Epithelial cell of prostate (primary cell): ENCODE measurements at regions not wholly inside any gene's neighbourhood (a gene's known extent, or its start where the extent isn't known, plus 50 kb on each side); places are given as distances from the start of the nearest gene placed in this dataset.

Source experiments
- DNase-seq: peaks from one replicate; pipeline ENCODE4 v3.0.0-alpha.2; 2011; ENCODE audit warnings: low read depth, low spot score
- H3K27ac ChIP-seq: fragments of 450-650 bp; 2 replicates; pipeline ENCODE4 v1.5.1; 2017; ENCODE audit warnings: mild to moderate bottlenecking

DNA sequence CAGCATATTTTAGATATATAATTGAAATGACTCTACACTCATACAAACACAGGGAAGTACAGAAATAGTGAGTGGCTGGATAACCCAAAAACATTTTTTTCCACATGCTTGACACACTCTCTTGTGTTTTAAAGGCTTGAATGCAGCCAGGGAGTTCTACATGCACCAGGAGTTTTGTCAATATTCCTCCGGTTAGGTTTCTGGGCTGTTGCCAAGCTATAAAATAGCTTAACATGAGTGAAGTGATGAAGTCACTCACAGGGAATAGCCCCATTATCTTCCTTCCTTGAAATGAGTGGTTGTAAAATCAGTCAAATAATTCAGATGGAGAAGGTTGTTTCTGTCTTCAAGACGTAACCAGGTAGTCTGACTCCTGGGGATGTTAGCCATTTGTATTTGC is 582.7 kb downstream of the SLC6A15 start:
- DNase-seq, result no peak
- H3K27ac ChIP-seq, result no peak overlapping the region

DNA sequence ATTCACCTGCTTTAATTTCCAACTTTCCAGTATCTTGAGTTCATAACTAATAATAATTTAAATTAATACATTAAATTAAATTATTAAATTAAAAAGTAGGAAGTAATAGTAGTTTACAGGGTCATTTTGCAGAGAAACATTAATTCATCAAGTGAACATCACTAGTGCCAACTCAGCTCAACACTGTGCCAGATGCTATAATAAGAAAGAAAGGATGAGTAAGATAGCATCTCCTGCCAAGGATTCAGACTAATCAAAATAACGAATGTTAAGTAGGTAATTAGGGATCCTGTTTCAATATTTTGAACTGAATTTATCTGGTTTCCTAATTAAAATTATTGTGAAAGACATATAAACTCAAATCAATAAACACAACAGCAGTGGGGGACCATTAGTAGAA is 596.7 kb downstream of the SLC6A15 start:
- DNase-seq, result no peak
- H3K27ac ChIP-seq, result no peak overlapping the region

GRCh38 chr12:84313323-84313675 is 599.3 kb downstream of the SLC6A15 start:
- DNase-seq, result no peak
- H3K27ac ChIP-seq, result no peak overlapping the region

DNA sequence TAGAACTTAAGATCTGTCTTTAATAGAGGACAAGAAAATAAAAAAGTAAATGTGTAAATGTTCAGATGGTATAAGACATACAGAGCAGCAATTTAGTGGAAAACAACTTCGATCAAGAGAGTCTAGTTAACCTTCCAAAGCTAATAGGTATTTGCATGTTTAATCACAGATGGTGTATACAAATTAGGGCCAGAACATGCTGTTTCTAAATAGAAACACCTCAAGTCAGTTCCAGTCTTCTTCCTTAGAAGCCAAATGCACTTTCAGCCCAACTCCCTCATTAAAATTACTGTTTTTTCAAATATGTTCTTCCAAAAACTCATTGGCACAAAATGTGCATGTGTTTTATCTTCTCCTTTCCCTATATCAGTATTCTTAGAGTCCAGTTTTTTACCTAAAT is 604.4 kb downstream of the SLC6A15 start:
- no peak overlapping the region for H3K27ac ChIP-seq
- DNase-seq, result no peak

DNA sequence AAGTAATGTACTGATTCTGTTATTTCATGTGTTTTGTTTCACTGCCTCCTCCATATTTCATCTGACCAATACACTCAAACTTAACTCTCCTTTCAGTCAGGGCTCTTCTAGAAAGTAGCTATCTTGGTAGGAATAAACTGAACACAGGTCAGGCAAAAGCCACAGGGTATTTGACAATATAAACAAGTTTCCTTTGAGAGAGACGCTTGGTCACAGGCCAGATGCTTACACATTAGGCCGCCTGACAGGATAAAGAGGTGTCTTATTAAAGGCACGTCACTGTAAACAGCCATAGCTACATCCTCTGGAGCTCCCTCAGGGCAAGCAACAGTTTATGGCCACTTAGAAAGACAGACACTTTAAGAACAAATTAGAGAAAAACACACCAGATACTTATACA is 607.5 kb downstream of the SLC6A15 start:
- no peak overlapping the region for H3K27ac ChIP-seq
- no peak for DNase-seq

DNA sequence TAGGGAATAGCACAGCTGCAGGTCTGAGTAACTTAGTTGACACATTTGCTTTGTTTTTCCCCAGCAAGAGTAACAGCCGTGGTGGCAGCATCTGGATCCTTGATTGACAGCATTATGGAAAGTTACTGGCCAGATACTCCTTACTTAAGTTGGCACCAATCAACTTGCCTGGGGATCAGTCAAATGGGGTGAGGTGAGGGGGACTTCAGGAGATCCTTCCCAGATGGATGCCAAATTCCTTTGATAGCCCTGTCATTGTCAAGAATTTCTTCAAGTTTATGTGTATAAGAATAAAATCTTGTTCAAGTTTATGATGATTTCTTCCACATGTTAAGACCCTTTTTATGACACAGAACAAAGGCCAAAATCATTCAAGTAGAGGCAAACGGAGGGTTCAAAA is 618.4 kb downstream of the SLC6A15 start:
- H3K27ac ChIP-seq, result no peak overlapping the region
- DNase-seq, result no peak

DNA sequence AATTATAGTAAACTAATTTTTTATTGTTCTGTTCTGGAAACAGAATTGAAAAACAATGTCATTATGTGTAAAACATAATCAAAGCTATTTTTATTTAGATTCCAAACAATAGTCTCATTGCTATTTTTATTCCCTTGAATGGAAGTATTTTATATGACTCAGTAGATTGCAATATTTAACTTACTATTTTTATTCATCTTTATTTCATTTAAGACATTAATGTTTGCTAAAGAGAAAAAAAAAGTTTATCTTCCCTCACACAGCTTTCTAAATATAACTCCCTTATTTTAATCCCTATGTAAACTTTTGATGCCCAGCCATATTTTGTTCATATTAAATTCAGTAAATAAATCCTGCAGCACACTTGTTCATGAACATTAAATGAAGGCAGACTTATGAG is 622.4 kb downstream of the SLC6A15 start:
- no peak overlapping the region for H3K27ac ChIP-seq
- no peak for DNase-seq

DNA sequence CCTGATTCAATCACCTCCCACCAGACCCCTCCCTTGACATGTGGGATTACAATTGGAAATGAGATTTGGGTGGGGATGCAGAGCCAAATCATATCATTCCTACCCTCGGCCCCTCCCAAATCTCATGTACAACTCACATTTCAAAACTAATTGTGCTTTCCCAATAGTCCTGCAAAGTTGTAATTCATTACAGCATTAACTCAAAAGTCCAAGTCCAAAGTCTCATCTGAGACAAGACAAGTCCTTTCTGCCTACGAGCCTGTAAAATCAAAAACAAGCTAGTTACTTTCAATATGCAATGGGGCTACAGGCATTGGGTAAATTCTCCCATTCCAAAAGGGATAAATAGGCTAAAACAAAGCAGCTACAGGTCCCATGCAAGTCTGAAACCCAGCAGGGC is 634.6 kb downstream of the SLC6A15 start:
- H3K27ac ChIP-seq, result no peak overlapping the region
- no peak for DNase-seq

GRCh38 chr12:84276215-84276614 is 636.4 kb downstream of the SLC6A15 start:
- no peak for DNase-seq
- H3K27ac ChIP-seq, result no peak overlapping the region

GRCh38 chr12:84272324-84272723 is 640.3 kb downstream of the SLC6A15 start:
- no peak overlapping the region for H3K27ac ChIP-seq
- no peak for DNase-seq

GRCh38 chr12:84270470-84271140 is 642.0 kb downstream of the SLC6A15 start:
- DNase-seq, result no peak
- H3K27ac ChIP-seq, result no peak overlapping the region

DNA sequence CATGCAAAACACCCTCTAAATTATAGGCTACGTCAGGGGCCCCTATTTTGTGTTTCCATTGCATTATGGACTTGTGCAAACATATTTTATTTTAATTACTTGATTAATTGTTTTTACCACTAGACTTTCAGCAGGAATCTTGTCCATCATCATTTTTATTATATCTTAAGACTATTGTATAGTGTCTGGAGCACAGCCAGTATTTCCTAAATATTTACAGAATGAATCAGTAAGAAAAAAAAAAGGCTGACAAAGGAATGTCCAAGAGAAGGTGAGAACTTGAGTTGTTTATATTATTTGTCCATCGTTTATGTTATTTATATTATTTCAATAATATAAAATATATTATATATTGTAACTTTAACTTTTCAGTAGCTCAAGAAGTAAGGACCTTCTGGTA is 664.7 kb downstream of the SLC6A15 start:
- no peak for DNase-seq
- no peak overlapping the region for H3K27ac ChIP-seq

DNA sequence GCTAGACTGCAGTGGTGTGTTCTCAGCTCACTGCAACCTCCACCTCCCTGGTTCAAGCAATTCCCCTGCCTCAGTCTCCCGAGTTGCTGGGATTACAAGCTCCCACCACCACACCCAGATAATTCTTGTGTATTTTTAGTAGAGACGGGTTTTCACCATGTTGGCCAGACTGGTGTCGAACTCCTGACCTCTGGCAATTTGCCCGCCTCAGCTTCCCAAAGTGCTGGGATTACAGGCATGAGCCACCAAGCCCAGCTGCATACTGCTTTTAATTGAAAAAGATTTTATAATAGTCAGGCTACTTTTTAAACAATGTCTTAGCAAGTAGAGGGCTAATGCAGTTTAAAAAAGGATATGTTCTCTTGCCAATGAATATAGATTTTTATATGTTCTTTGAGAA is 668.9 kb downstream of the SLC6A15 start:
- DNase-seq, result no peak
- no peak overlapping the region for H3K27ac ChIP-seq

- no peak overlapping the region for H3K27ac ChIP-seq
- no peak for DNase-seq
These were observed 689.8 kb downstream of the SLC6A15 start for GRCh38 chr12:84222841-84223240.

DNA sequence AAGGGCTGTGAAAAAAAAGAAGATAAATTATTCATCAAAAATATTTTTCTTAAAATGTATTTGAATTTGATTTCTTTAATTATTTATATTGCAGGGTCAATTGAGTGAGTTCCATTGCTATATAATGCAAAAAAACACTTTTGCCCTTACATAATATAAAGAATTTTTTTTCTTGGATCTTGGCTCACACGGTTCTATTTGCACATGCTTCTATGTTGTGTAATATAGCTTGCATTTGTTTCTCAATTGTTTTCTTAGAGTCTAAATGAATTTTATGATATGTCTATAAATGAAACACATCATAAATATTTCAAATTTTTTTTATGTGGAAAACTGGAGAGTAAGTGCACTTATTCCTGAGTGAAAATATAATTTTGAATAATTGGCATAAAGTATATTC is 694.2 kb downstream of the SLC6A15 start:
- H3K27ac ChIP-seq, result no peak overlapping the region
- no peak for DNase-seq

GRCh38 chr12:84201976-84202375 is 710.6 kb downstream of the SLC6A15 start:
- H3K27ac ChIP-seq, result no peak overlapping the region
- DNase-seq, result no peak

GRCh38 chr12:84198294-84198946 is 714.2 kb downstream of the SLC6A15 start:
- DNase-seq, result no peak
- no peak overlapping the region for H3K27ac ChIP-seq

- no peak overlapping the region for H3K27ac ChIP-seq
- DNase-seq, result no peak
These were observed 720.8 kb downstream of the SLC6A15 start for GRCh38 chr12:84191779-84192178.

DNA sequence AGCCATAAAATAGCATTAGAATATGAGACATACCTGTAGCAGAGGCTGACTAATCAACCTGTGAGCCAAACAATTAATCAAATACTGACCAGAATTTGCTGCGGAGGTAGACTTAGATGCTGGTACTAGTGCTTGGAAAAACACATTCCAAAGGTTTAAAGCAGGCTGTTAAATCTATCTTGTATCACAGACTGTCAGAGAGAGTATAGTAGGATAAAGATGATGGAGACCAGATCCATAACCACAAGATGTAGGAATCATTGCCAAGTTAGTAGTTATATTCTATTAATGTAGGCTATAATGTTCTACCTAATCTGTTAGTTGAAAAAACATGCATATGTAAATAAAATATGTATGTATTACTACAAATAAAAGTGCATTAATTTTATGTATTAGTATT is 726.2 kb downstream of the SLC6A15 start:
- H3K27ac ChIP-seq, result no peak overlapping the region

GRCh38 chr12:84183576-84183975 is 729.0 kb downstream of the SLC6A15 start:
- DNase-seq, result no peak
- H3K27ac ChIP-seq, result no peak overlapping the region

More for the DNA sequence above, 726.2 kb downstream of the SLC6A15 start:
- DNase-seq, result no peak

DNA sequence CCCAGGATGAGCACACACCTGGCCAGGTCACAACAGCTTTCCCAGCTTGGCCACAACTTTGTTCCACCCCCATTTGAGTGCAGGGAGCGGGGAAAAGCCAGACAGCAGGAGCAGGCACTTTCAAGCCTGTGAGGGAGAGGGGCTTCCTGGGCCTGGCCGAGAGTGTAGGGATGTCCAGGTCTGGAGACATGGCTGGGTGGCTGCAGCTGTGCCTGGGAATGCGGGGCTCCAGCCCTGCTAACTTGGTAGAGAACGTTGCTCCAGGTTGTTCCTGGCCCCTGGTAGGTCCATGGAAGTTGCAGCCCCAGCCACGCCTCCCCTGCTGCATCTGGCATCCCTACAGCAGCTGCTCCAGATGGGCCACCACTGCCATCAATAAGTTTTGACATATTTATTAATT is 738.5 kb downstream of the SLC6A15 start:
- no peak for DNase-seq
- no peak overlapping the region for H3K27ac ChIP-seq

DNA sequence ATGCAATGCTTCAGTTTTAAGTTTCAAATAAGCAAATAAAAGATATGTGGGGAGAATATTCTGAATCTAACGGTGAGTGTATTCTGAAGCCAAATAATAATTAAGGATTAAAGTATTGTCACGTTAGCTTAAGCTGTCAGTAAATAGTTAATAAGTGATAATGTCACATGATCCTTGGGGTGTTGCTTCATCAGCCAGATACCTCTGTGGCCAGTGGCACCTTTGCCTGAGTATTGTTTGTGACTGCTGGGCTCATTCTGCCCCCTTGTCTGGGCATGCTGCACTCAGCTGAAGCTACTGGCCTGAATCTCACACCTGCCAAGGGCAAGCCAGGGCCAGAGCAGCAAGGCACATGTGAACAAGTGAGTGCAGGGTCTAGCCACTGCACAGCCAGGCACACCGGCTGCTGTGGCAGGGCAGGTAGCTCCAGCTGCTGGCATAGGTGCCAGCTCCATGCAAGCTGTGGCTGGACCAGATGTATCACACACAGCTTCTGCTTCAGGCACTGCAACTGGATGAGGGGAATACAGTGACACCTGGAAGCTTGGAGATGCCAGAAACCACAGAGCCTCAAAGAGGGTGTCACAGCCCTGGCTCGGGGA is 739.7 kb downstream of the SLC6A15 start:
- no peak overlapping the region for H3K27ac ChIP-seq
- no peak for DNase-seq
